ENCODE measurements at regions not wholly inside any gene's neighbourhood (a gene's known extent, or its start where the extent isn't known, plus 50 kb on each side); places are given as distances from the start of the nearest gene placed in this dataset.
A peak's percentile ranks its signal among the peaks of the same experiment; 100 is the strongest.

DNA sequence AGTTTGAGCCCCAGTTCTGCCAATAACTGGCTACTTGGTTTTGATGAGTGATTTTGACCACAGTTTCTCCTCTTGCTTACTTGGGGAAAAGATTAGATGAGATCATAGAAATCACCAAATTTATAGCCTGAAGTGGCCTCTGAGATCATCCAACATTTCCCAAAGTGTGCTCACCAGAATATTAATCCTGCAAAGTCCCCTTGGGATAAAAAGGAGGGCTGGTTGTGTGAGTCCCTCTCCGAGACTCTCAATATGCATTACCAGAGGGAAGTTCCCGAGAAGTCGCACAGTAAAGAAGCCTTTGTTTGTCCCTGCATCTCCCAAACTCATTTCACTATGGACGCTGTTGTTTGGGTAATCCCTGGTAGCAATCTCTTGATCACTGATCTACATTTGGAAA lies 88.4 kb upstream of the ADRA1B start:
- Histone ChIP-seq H3K9ac (ENCODE audit: insufficient read depth in 1 of 2, low read depth in 2 of 2, low read length in 2 of 2) (no peak overlapping the region), H2AFZ (ENCODE audit: low read depth, low read length) (no peak overlapping the region), H3K4me1 (replicated peaks in 1 of 2; ENCODE audit: control insufficient read depth in 2 of 2, insufficient read depth in 2 of 2, low read length in 2 of 2) (no peaks in the 10 kb centered on the region), H3K79me2 (ENCODE audit: control insufficient read depth, insufficient read depth, low read length) (no peaks in the 10 kb centered on the region), H3K9me3 (replicated peaks; ENCODE audit: control insufficient read depth, insufficient read depth, low read depth, low read length) (no peaks in the 10 kb centered on the region), H3K36me3 (ENCODE audit: control insufficient read depth, insufficient read depth, low read length) (no peaks in the 10 kb centered on the region), H4K20me1 (replicated peaks; ENCODE audit: control insufficient read depth, insufficient read depth, low read length) (no peaks in the 10 kb centered on the region), H3K27me3 (ENCODE audit: control insufficient read depth in 2 of 2, insufficient read depth in 2 of 2, low read length in 2 of 2) (no peaks in the 10 kb centered on the region; a peak in 1 of 5 replicates), H3K4me2 (ENCODE audit: insufficient read depth, low read length) (no peak overlapping the region), H3K9me1 (ENCODE audit: control insufficient read depth, insufficient read depth, low read length) (no peaks in the 10 kb centered on the region), H3K27ac (ENCODE audit: extremely low read depth, low read depth, low read length) (no peak overlapping the region), H3K4me3 (no peak overlapping the region)
- POLR2A ChIA-PET, result interaction anchor here (0.6 kb wide), 1 partner anchor 13 kb away, joined by 3 read pairs; no protein-coding TSS in a partner anchor
- TF ChIP-seq TCF15 (CRISPR knock-in tag; IDR thresholded peaks at IDR 0.05), result no peak
- TF ChIP-seq HDAC3 (IDR thresholded peaks at IDR 0.05; ENCODE audit: borderline replicate concordance, partially characterized antibody), result no peak
- TF ChIP-seq MYNN (IDR thresholded peaks at IDR 0.05), result no peak
- no peak for TF ChIP-seq MYNN (CRISPR knock-in tag; IDR thresholded peaks at IDR 0.05)
- TF ChIP-seq, protein P1, sequence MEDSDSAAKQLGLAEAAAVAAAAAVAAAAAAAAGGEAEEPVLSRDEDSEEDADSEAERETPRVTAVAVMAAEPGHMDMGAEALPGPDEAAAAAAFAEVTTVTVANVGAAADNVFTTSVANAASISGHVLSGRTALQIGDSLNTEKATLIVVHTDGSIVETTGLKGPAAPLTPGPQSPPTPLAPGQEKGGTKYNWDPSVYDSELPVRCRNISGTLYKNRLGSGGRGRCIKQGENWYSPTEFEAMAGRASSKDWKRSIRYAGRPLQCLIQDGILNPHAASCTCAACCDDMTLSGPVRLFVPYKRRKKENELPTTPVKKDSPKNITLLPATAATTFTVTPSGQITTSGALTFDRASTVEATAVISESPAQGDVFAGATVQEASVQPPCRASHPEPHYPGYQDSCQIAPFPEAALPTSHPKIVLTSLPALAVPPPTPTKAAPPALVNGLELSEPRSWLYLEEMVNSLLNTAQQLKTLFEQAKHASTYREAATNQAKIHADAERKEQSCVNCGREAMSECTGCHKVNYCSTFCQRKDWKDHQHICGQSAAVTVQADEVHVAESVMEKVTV (CRISPR knock-in tag; IDR thresholded peaks at IDR 0.05), result no peak
- no peak for ATAC-seq
- intact Hi-C loops (cut with micrococcal nuclease) (no loop called here), in situ Hi-C loops (cut with MboI) (no loop called here)
- DNase-seq (ENCODE audit: extremely low read depth in 1 of 4, low spot score in 3 of 4), result no peak
- CTCF ChIA-PET (ENCODE audit: low intra/inter-chr PET ratio), result no interaction called here
- peak; percentile 37 for FAIRE-seq
- WGBS (ENCODE audit: insufficient coverage, low coverage, missing lambda C conversion rate), result 2% methylated on average over 4 of the region's 4 CpGs
- BruUV-seq (replicated peaks), result no TSS peak
